SK-N-MC (cell line): ENCODE measurements at regions not wholly inside any gene's neighbourhood (a gene's known extent, or its start where the extent isn't known, plus 50 kb on each side); places are given as distances from the start of the nearest gene placed in this dataset.
"Not testable (repeated sequence)": the region's sequence is repeated elsewhere in the genome, so short reads cannot be mapped to it uniquely, and the experiment has no call there.

Experiments
- EZH2 ChIP-seq: fragments of 200-600 bp; sonication (generic); IDR thresholded peaks from one replicate; pipeline ENCODE4 v1.6.1; 2017; ENCODE audit warnings: antibody characterized with exemption
- FOXP2 ChIP-seq: optimal IDR thresholded peaks from 2 replicates; pipeline ENCODE3; 2011; ENCODE audit warnings: mild to moderate bottlenecking, moderate library complexity; ENCODE audit not compliant: insufficient read depth; ENCODE audit errors: extremely low read length, control extremely low read depth
- POLR2AphosphoS5 ChIP-seq: IDR thresholded peaks from 2 replicates; pipeline ENCODE4 v1.6.1; 2012; ENCODE audit warnings: mild to moderate bottlenecking, low read depth, low read length, borderline replicate concordance

GRCh38 chr10:76815505-76815904 is 822.1 kb downstream of the KCNMA1 start:
- TF ChIP-seq POLR2AphosphoS5, EZH2, FOXP2: not testable (repeated sequence)
